GM19023 (cell line): ENCODE measurements at regions not wholly inside any gene's neighbourhood (a gene's known extent, or its start where the extent isn't known, plus 50 kb on each side); places are given as distances from the start of the nearest gene placed in this dataset.

Source experiments
- ATAC-seq: cut with Tn5 transposase; IDR thresholded peaks from one replicate; pipeline ENCODE4 v1.9.1; 2021; ENCODE audit warnings: mild to moderate bottlenecking, moderate library complexity; ENCODE audit not compliant: unreplicated experiment

- ATAC-seq: no peak
Measured at GRCh38 chr4:34790131-34790530, 1454.2 kb downstream of the ARAP2 start.

- ATAC-seq: no peak
Measured at GRCh38 chr4:34791209-34791608, 1453.1 kb downstream of the ARAP2 start.

- ATAC-seq: no peak
Measured at GRCh38 chr4:34800953-34801352, 1443.4 kb downstream of the ARAP2 start.

GRCh38 chr4:34814266-34814665 lies 1430.0 kb downstream of the ARAP2 start:
- no peak for ATAC-seq

GRCh38 chr4:34824515-34824914 lies 1419.8 kb downstream of the ARAP2 start:
- no peak for ATAC-seq

GRCh38 chr4:34826660-34827059 lies 1417.7 kb downstream of the ARAP2 start:
- ATAC-seq: no peak

GRCh38 chr4:34845926-34846325 lies 1398.4 kb downstream of the ARAP2 start:
- ATAC-seq: no peak

GRCh38 chr4:34850421-34850820 lies 1393.9 kb downstream of the ARAP2 start:
- no peak for ATAC-seq

GRCh38 chr4:34850968-34851367 lies 1393.3 kb downstream of the ARAP2 start:
- ATAC-seq: no peak

- ATAC-seq: no peak
Measured at GRCh38 chr4:34851411-34851810, 1392.9 kb downstream of the ARAP2 start.

- no peak for ATAC-seq
Measured at GRCh38 chr4:34854451-34854850, 1389.9 kb downstream of the ARAP2 start.

GRCh38 chr4:34861666-34862065 lies 1382.6 kb downstream of the ARAP2 start:
- no peak for ATAC-seq

- no peak for ATAC-seq
Measured at GRCh38 chr4:34878961-34879360, 1365.4 kb downstream of the ARAP2 start.

GRCh38 chr4:34880246-34880645 lies 1364.1 kb downstream of the ARAP2 start:
- no peak for ATAC-seq

GRCh38 chr4:34891892-34892291 lies 1352.4 kb downstream of the ARAP2 start:
- no peak for ATAC-seq

GRCh38 chr4:34893382-34893781 lies 1350.9 kb downstream of the ARAP2 start:
- no peak for ATAC-seq

GRCh38 chr4:34920032-34920431 lies 1324.3 kb downstream of the ARAP2 start:
- ATAC-seq: no peak

GRCh38 chr4:34921391-34921790 lies 1322.9 kb downstream of the ARAP2 start:
- ATAC-seq: no peak

- ATAC-seq: no peak
Measured at GRCh38 chr4:34922325-34922724, 1322.0 kb downstream of the ARAP2 start.

GRCh38 chr4:34932591-34932990 lies 1311.7 kb downstream of the ARAP2 start:
- ATAC-seq: no peak

GRCh38 chr4:34935739-34936138 lies 1308.6 kb downstream of the ARAP2 start:
- no peak for ATAC-seq

GRCh38 chr4:34939073-34939472 lies 1305.2 kb downstream of the ARAP2 start:
- ATAC-seq: no peak

- ATAC-seq: no peak
Measured at GRCh38 chr4:34943741-34944386, 1300.5 kb downstream of the ARAP2 start.
